ENCODE measurements at regions not wholly inside any gene's neighbourhood (a gene's known extent, or its start where the extent isn't known, plus 50 kb on each side); places are given as distances from the start of the nearest gene placed in this dataset.

DNA sequence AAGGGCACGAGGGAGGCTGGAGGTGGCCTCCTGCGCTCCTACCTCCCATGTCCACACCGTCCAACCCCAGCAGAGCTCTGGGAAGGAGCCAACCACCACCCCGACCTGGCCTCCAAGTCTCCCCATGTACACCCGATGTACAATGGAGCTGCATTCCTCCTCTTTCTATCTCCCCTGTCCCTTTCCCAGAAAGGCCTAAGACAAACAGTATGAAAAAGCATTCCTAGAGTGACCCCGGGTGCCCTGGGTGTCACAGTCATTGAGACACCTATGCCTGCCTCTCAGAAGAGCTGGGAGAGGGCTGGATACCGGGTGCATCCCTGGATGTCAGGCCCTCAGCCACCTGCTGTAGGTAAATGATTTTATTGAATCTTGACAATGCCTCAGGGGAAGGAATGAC lies 248.1 kb downstream of the EMX2 start:
- Histone ChIP-seq H3K4me1 (ENCODE audit: control insufficient read depth, insufficient read depth, low read length) (no peaks in the 10 kb centered on the region), H3K36me3 (ENCODE audit: control insufficient read depth in 2 of 2, insufficient read depth in 1 of 2, low read length in 2 of 2) (no peaks in the 10 kb centered on the region), H3K4me3 (ENCODE audit: low read depth, low read length) (no peak overlapping the region), H3K27ac (ENCODE audit: extremely low read depth, low read depth, low read length) (no peak overlapping the region), H3K9me3 (ENCODE audit: control insufficient read depth, insufficient read depth, low read depth, low read length) (no peaks in the 10 kb centered on the region)
- ChIA-PET CTCF (interaction anchor here (0.7 kb wide), 1 partner anchor 27 kb away, joined by 3 read pairs; no protein-coding TSS in a partner anchor), POLR2A (no interaction called here)
- TF ChIP-seq ZNF133 (tag by site-specific recombination; IDR thresholded peaks at IDR 0.05) (no peak), HOXC10 (CRISPR knock-in tag; IDR thresholded peaks at IDR 0.05) (no peak), ZNF112 (tag by site-specific recombination; IDR thresholded peaks at IDR 0.05) (no peak), ZEB2 (tag by site-specific recombination; IDR thresholded peaks at IDR 0.05) (no peak), KLF16 (tag by site-specific recombination; IDR thresholded peaks at IDR 0.05) (no peak), ZNF530 (tag by site-specific recombination; IDR thresholded peaks at IDR 0.05; ENCODE audit: low read depth) (no peak), OVOL3 (tag by site-specific recombination; IDR thresholded peaks at IDR 0.05) (no peak), ZNF600 (tag by site-specific recombination; IDR thresholded peaks at IDR 0.05) (no peak), ZNF544 (tag by site-specific recombination; IDR thresholded peaks at IDR 0.05) (no peak), ZNF26 (tag by site-specific recombination; IDR thresholded peaks at IDR 0.05) (no peak), ZNF48 (tag by site-specific recombination; IDR thresholded peaks at IDR 0.05) (no peak), GLIS1 (tag by site-specific recombination; IDR thresholded peaks at IDR 0.05) (no peak), ZNF354C (tag by site-specific recombination; IDR thresholded peaks at IDR 0.05; ENCODE audit: borderline replicate concordance, low read depth) (no peak), ZNF423 (tag by site-specific recombination; IDR thresholded peaks at IDR 0.05) (no peak), ZNF184 (tag by site-specific recombination; IDR thresholded peaks at IDR 0.05) (no peak), MZF1 (tag by site-specific recombination; IDR thresholded peaks at IDR 0.05; ENCODE audit: borderline replicate concordance) (no peak), KLF9 (tag by site-specific recombination; IDR thresholded peaks at IDR 0.05; ENCODE audit: low read depth) (no peak), ZNF391 (tag by site-specific recombination; IDR thresholded peaks at IDR 0.05; ENCODE audit: borderline replicate concordance, low read depth) (no peak)
- TF ChIP-seq, protein P1, sequence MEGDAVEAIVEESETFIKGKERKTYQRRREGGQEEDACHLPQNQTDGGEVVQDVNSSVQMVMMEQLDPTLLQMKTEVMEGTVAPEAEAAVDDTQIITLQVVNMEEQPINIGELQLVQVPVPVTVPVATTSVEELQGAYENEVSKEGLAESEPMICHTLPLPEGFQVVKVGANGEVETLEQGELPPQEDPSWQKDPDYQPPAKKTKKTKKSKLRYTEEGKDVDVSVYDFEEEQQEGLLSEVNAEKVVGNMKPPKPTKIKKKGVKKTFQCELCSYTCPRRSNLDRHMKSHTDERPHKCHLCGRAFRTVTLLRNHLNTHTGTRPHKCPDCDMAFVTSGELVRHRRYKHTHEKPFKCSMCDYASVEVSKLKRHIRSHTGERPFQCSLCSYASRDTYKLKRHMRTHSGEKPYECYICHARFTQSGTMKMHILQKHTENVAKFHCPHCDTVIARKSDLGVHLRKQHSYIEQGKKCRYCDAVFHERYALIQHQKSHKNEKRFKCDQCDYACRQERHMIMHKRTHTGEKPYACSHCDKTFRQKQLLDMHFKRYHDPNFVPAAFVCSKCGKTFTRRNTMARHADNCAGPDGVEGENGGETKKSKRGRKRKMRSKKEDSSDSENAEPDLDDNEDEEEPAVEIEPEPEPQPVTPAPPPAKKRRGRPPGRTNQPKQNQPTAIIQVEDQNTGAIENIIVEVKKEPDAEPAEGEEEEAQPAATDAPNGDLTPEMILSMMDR (tag by site-specific recombination; IDR thresholded peaks at IDR 0.05) = no peak

GRCh38 chr10:117792214-117792613 lies 249.7 kb downstream of the EMX2 start:
- CTCF ChIA-PET = interaction anchor here (0.7 kb wide), 1 partner anchor 472 kb away, joined by 3 read pairs; no protein-coding TSS in a partner anchor
- no peaks in the 10 kb centered on the region for H3K9me3 ChIP-seq (ENCODE audit: control insufficient read depth, insufficient read depth, low read depth, low read length)
- no peaks in the 10 kb centered on the region for H3K36me3 ChIP-seq (ENCODE audit: control insufficient read depth in 2 of 2, insufficient read depth in 1 of 2, low read length in 2 of 2)
- no peak overlapping the region for H3K27ac ChIP-seq (ENCODE audit: extremely low read depth, low read depth, low read length)
- POLR2A ChIA-PET = no interaction called here
- no peak overlapping the region for H3K4me3 ChIP-seq (ENCODE audit: low read depth, low read length)
- H3K4me1 ChIP-seq (ENCODE audit: control insufficient read depth, insufficient read depth, low read length) = peaks cover 5% of the 10 kb centered on the region; the same call in 1 of the 2 replicates
- TF ChIP-seq ZNF292 (tag by site-specific recombination; IDR thresholded peaks at IDR 0.05; ENCODE audit: borderline replicate concordance, low read depth) (no peak), ZNF2 (tag by site-specific recombination; IDR thresholded peaks at IDR 0.05) (no peak), ZNF521 (tag by site-specific recombination; IDR thresholded peaks at IDR 0.05) (no peak), ZNF280C (tag by site-specific recombination; IDR thresholded peaks at IDR 0.05) (no peak), SP3 (tag by site-specific recombination; IDR thresholded peaks at IDR 0.05) (no peak), KLF9 (tag by site-specific recombination; IDR thresholded peaks at IDR 0.05; ENCODE audit: low read depth) (no peak), ZNF324 (tag by site-specific recombination; IDR thresholded peaks at IDR 0.05) (no peak), ZNF335 (tag by site-specific recombination; conservative IDR thresholded peaks at IDR 0.05) (no peak)
- TF ChIP-seq, protein P2, sequence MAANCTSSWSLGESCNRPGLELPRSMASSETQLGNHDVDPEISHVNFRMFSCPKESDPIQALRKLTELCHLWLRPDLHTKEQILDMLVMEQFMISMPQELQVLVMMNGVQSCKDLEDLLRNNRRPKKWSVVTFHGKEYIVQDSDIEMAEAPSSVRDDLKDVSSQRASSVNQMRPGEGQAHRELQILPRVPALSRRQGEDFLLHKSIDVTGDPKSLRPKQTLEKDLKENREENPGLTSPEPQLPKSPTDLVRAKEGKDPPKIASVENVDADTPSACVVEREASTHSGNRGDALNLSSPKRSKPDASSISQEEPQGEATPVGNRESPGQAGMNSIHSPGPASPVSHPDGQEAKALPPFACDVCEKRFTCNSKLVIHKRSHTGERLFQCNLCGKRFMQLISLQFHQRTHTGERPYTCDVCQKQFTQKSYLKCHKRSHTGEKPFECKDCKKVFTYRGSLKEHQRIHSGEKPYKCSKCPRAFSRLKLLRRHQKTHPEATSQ (tag by site-specific recombination; IDR thresholded peaks at IDR 0.05) = no peak
